Right lobe of liver (tissue), 6 donors: ENCODE measurements at regions not wholly inside any gene's neighbourhood (a gene's known extent, or its start where the extent isn't known, plus 50 kb on each side); places are given as distances from the start of the nearest gene placed in this dataset.

ENCODE experiments used
- ATAC-seq, 4 donors: fragments of 200-7000 bp; cut with Tn5 transposase; one replicate each; pipeline ENCODE4 v1.9.1; 2020; ENCODE audit warnings: mild to moderate bottlenecking in 4 of 4, moderate library complexity in 4 of 4
- DNase-seq, 3 donors: peaks; one replicate each; pipeline ENCODE4 v3.0.0-alpha.2; 2020
- H3K27ac ChIP-seq, 3 donors: fragments of 200-600 bp; one replicate each; pipeline ENCODE4 v1.8.0; 2022
- H3K27me3 ChIP-seq, 2 donors: fragments of 200-600 bp; one replicate each; pipeline ENCODE4 v1.8.0; 2022
- H3K36me3 ChIP-seq, 4 donors: fragments of 200-600 bp; sonication (generic) in 1 of 4; one replicate each; pipeline versions ENCODE4 v1.5.1 to v1.8.0; 2017 to 2022; ENCODE audit warnings: control low read depth in 1 of 4
- H3K4me1 ChIP-seq, 4 donors: fragments of 200-600 bp; sonication (generic) in 1 of 4; one replicate each; pipeline versions ENCODE4 v1.5.1 to v1.8.0; 2017 to 2022; ENCODE audit warnings: control low read depth in 1 of 4
- H3K4me3 ChIP-seq, 3 donors: fragments of 200-600 bp; one replicate each; pipeline ENCODE4 v1.8.0; 2022
- H3K9me3 ChIP-seq, 4 donors: fragments of 200-600 bp; sonication (generic) in 1 of 4; one replicate each; pipeline versions ENCODE4 v1.5.1 to v1.8.0; 2017 to 2022; ENCODE audit warnings: control low read depth in 1 of 4
- POLR2A ChIP-seq: fragments of 450-650 bp; IDR thresholded peaks from one replicate; pipeline ENCODE4 v1.6.1; 2017; ENCODE audit warnings: antibody characterized with exemption, mild to moderate bottlenecking
- WGBS: methylation state at CpG from one replicate; pipeline ENCODE4 v1.1.6; 2018; ENCODE audit warnings: low coverage, low lambda C conversion rate; ENCODE audit not compliant: insufficient coverage; ENCODE audit errors: missing lambda C conversion rate; 5-methylcytosine and 5-hydroxymethylcytosine counted together
- intact Hi-C, 2 donors: fragments of 100-400 bp; cut with DNase I; formaldehyde crosslinking; loops; one replicate each; pipeline versions ENCODE4 v1.11.2 to v1.14.1; 2022
- TF ChIP-seq, protein P1 (sequence below), 4 donors: fragments of 200-600 bp in 3 of 4; fragments of 450-650 bp in 1 of 4; IDR thresholded peaks; one replicate each; pipeline versions ENCODE4 v1.5.1 to v1.8.0; 2016 to 2022; ENCODE audit warnings: antibody characterized with exemption in 4 of 4, mild to moderate bottlenecking in 2 of 4
- donor health status: DM: no; HTN: yes; CAD: no.
- donor health status: DM: no; HTN: no; CAD: no.
- donor health status: DM: no; HTN: no; CAD: no.
- donor health status: DM: no; HTN: yes; CAD: no.
- donor health status: DM: no; HTN: yes; CAD: no.

DNA sequence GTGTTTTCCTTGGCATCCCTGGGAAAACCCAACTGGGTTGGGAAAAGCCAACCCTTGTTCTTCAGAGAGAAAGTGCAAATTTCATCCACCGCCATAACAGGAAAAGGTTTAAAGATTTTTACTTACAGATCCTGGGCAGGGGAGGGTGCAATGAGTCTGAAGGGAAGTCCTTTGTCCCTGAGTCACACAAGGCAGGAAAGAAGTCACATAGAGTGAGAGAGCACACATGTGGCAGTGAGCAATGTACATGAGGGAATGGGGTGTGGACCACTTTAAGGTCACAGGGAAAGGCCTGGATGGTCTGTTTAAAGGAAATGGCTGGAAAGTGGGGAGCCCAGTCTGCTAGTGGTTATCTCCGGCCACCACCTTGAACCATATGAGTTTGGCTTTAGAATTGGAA is 248.9 kb downstream of the HS3ST1 start:
- H3K27ac ChIP-seq: no peak overlapping the region
- H3K4me3 ChIP-seq: no peak overlapping the region
- 72% methylated on average over 2 of the region's 2 CpGs for WGBS
- H3K36me3 ChIP-seq: no peaks in the 10 kb centered on the region
- ATAC-seq (no peak), DNase-seq (no peak)
- no peaks in the 10 kb centered on the region for H3K9me3 ChIP-seq
- H3K4me1 ChIP-seq: no peaks in the 10 kb centered on the region
- no peak for TF ChIP-seq POLR2A
- TF ChIP-seq, protein P1, sequence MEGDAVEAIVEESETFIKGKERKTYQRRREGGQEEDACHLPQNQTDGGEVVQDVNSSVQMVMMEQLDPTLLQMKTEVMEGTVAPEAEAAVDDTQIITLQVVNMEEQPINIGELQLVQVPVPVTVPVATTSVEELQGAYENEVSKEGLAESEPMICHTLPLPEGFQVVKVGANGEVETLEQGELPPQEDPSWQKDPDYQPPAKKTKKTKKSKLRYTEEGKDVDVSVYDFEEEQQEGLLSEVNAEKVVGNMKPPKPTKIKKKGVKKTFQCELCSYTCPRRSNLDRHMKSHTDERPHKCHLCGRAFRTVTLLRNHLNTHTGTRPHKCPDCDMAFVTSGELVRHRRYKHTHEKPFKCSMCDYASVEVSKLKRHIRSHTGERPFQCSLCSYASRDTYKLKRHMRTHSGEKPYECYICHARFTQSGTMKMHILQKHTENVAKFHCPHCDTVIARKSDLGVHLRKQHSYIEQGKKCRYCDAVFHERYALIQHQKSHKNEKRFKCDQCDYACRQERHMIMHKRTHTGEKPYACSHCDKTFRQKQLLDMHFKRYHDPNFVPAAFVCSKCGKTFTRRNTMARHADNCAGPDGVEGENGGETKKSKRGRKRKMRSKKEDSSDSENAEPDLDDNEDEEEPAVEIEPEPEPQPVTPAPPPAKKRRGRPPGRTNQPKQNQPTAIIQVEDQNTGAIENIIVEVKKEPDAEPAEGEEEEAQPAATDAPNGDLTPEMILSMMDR (IDR thresholded peaks at IDR 0.05): no peak
- H3K27me3 ChIP-seq: no peaks in the 10 kb centered on the region
- intact Hi-C loops: no loop called here

DNA sequence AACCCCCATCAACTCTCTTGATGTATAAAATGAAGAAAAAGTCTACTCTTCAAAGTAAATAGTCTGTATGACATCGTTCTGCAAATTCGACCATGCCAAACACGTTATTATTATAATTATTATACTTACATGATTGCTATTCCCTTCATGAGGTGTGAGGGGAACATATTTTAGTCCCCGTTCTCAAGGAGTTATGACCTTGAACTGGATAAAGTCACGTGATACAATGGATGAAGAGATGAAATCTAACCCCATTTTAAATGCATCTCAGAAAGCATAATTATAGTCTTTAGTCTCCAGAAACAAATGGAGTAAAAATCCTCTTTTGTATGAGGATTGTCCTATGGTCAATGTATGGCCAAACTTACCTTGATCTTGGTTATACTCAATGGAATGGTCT is 250.3 kb downstream of the HS3ST1 start:
- no peak for ATAC-seq

DNA sequence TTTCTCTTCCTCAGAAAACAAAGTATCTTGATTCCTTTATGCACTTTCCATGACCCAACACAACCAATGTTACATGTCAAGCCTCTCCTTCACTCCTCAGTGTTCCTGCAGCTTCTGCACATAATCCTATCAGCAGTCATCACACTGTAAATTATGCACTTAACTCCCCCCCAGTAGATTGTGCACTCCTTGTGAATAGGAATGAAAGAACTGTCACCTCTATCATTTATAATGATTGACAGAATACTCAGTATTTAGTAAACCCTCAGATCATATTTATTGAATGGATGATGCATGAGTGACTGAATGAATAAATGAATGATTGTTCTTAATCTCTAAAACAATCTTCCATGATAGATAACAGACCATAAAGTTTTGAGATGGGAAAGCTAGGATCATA is 253.3 kb downstream of the HS3ST1 start:
- Histone ChIP-seq H3K27ac (no peak overlapping the region), H3K4me1 (no peaks in the 10 kb centered on the region), H3K27me3 (no peaks in the 10 kb centered on the region), H3K36me3 (no peaks in the 10 kb centered on the region), H3K9me3 (no peaks in the 10 kb centered on the region), H3K4me3 (no peak overlapping the region)
- intact Hi-C loops: no loop called here
- no peak for ATAC-seq
- TF ChIP-seq, protein P1 (IDR thresholded peaks at IDR 0.05): no peak
- TF ChIP-seq POLR2A: no peak
- no peak for DNase-seq

More for the DNA sequence above, 250.3 kb downstream of the HS3ST1 start:
- TF ChIP-seq POLR2A: no peak
- TF ChIP-seq, protein P1 (IDR thresholded peaks at IDR 0.05): no peak
- H3K27me3 ChIP-seq: no peaks in the 10 kb centered on the region
- DNase-seq: no peak
- no peaks in the 10 kb centered on the region for H3K36me3 ChIP-seq
- intact Hi-C loops: no loop called here
- no peaks in the 10 kb centered on the region for H3K9me3 ChIP-seq
- H3K4me1 ChIP-seq: no peaks in the 10 kb centered on the region
- H3K27ac ChIP-seq: no peak overlapping the region
- H3K4me3 ChIP-seq: no peak overlapping the region
- 43% methylated on average over 5 of the region's 5 CpGs for WGBS

DNA sequence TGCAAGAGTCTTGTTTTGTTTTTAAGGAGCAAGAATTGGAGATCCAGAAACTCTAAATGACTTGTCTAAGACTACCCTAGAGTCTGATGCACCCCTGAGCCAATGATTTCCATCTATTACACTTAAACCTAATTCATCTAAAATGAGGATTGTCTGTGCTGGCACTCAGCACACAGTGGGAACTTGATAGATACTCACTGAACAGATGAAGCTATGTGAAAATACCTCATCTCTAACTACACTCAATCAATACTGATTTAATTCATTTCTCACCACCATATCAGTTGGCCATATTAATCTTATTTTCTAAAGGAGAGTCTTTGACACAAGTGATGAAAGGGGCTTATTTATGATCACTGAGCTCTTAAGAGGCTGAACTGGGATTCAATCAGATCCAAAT is 262.1 kb downstream of the HS3ST1 start:
- Histone ChIP-seq H3K27me3 (no peaks in the 10 kb centered on the region), H3K4me1 (no peaks in the 10 kb centered on the region), H3K9me3 (no peaks in the 10 kb centered on the region), H3K4me3 (no peak overlapping the region), H3K36me3 (no peaks in the 10 kb centered on the region), H3K27ac (no peak overlapping the region)
- ATAC-seq (no peak), DNase-seq (no peak)
- intact Hi-C loops: no loop called here
- TF ChIP-seq POLR2A: no peak
- TF ChIP-seq, protein P1 (IDR thresholded peaks at IDR 0.05): no peak

DNA sequence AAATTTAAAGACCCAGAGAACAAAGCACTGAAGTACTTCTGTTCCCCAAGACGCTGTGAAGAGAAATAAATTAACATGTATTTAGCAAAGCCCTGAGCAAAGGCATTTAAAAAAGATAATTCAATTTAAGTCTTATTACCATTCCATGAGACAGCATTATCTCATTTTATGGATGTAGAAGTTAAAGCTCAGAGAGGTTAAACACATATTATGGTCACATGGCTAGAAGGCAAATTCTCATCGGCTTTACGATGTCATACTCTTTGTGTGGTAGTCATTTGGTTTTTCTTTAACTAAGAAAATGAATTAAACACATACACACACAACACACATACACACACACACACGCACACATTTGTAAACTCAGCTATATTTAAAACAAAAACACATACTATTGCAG is 262.7 kb downstream of the HS3ST1 start:
- no peaks in the 10 kb centered on the region for H3K9me3 ChIP-seq
- H3K36me3 ChIP-seq: no peaks in the 10 kb centered on the region
- H3K4me1 ChIP-seq: no peaks in the 10 kb centered on the region
- 52% methylated on average over 4 of the region's 4 CpGs for WGBS
- TF ChIP-seq, protein P1 (IDR thresholded peaks at IDR 0.05): no peak
- no peak for TF ChIP-seq POLR2A
- DNase-seq (no peak), ATAC-seq (no peak)
- H3K4me3 ChIP-seq: no peak overlapping the region
- intact Hi-C loops: no loop called here
- no peak overlapping the region for H3K27ac ChIP-seq
- no peaks in the 10 kb centered on the region for H3K27me3 ChIP-seq
